GM12878 (cell line): ENCODE measurements at regions not wholly inside any gene's neighbourhood (a gene's known extent, or its start where the extent isn't known, plus 50 kb on each side); places are given as distances from the start of the nearest gene placed in this dataset.
"Not testable (repeated sequence)": the region's sequence is repeated elsewhere in the genome, so short reads cannot be mapped to it uniquely, and the experiment has no call there.

Experiments used
- ATAC-seq: fragments of 200-7000 bp; cut with Tn5 transposase; 3 replicates; pipeline ENCODE4 v1.9.1; 2020; ENCODE audit warnings: mild to moderate bottlenecking, moderate library complexity
- BruUV-seq: library from RNA; stranded (reverse); fragments of 400-500 nt; replicated peaks from 2 replicates; lab custom pipeline; 2021; lab: Mats Ljungman, UMichigan
- CTCF ChIA-PET: fragments of 300-600 bp; sonication (Branson Sonifier 250); formaldehyde crosslinking; extraction: SDS; loops from one replicate; lab custom pipeline; 2021; ENCODE audit warnings: inconsistent platforms; lab: Yijun Ruan, JAX
- POLR2A ChIA-PET: fragments of 350-600 bp; formaldehyde crosslinking; extraction: SDS; loops from one replicate; lab custom pipeline; 2021; ENCODE audit warnings: inconsistent platforms; lab: Charles Lee
- RAD21 ChIA-PET: fragments of 300-600 bp; sonication (Branson Sonifier 250); formaldehyde crosslinking; loops from one replicate; lab custom pipeline; 2023; ENCODE audit warnings: antibody characterized with exemption; ENCODE audit not compliant: unreplicated experiment; lab: Charles Lee
- SMC1A ChIA-PET: fragments of 300-600 bp; sonication (Branson Sonifier 250); formaldehyde crosslinking; loops from one replicate; lab custom pipeline; 2023; ENCODE audit not compliant: unreplicated experiment, uncharacterized antibody; lab: Charles Lee
- DNase-seq: peaks from one replicate; pipeline ENCODE4 v3.0.0-alpha.2; 2011; ENCODE audit warnings: low read depth, low spot score
- FAIRE-seq: peaks from 3 replicates; lab custom pipeline; 2011; peaks lifted over from hg19 to GRCh38; lab: Jason Lieb, UNC
- H2AFZ ChIP-seq: 2 replicates; pipeline ENCODE4 v1.6.0; 2011; ENCODE audit warnings: low read depth, low read length, control low read depth; ENCODE audit not compliant: control insufficient read depth
- H3K27ac ChIP-seq: 2 replicates; pipeline ENCODE4 v1.5.1; 2011; ENCODE audit warnings: control low read depth; ENCODE audit not compliant: control insufficient read depth, insufficient read depth
- H3K27me3 ChIP-seq, 2 experiments: replicated peaks in 1 of 2; 2 replicates each; pipeline versions ENCODE4 v1.6.0 to v1.6.1; 2011; ENCODE audit warnings: low read length in 1 of 2; ENCODE audit not compliant: control insufficient read depth in 2 of 2, insufficient read depth in 2 of 2
- H3K36me3 ChIP-seq, 2 experiments: 2 replicates each; pipeline ENCODE4 v1.5.1; 2011; ENCODE audit warnings: low read length in 1 of 2; ENCODE audit not compliant: control insufficient read depth in 2 of 2, insufficient read depth in 2 of 2
- H3K4me1 ChIP-seq: 2 replicates; pipeline ENCODE4 v1.6.1; 2011; ENCODE audit warnings: mild to moderate bottlenecking, low read length, moderate library complexity, mixed read lengths; ENCODE audit not compliant: control insufficient read depth, insufficient read depth
- H3K4me2 ChIP-seq: 2 replicates; pipeline ENCODE4 v1.6.0; 2011; ENCODE audit warnings: control low read depth; ENCODE audit not compliant: control insufficient read depth, insufficient read depth
- H3K4me3 ChIP-seq: fragments of 200-600 bp; sonication (generic); 2 replicates; pipeline ENCODE4 v1.5.1; 2016
- H3K79me2 ChIP-seq: 2 replicates; pipeline ENCODE4 v1.6.0; 2011; ENCODE audit warnings: low read length; ENCODE audit not compliant: control insufficient read depth, insufficient read depth
- H3K9ac ChIP-seq: 2 replicates; pipeline ENCODE4 v1.8.0; 2011; ENCODE audit warnings: low read length, control low read depth, mixed read lengths; ENCODE audit not compliant: control insufficient read depth, insufficient read depth
- H3K9me3 ChIP-seq: replicated peaks from 3 replicates; pipeline ENCODE4 v1.5.1; 2011; ENCODE audit warnings: mild to moderate bottlenecking, low read length; ENCODE audit not compliant: control insufficient read depth, insufficient read depth
- H4K20me1 ChIP-seq: 2 replicates; pipeline ENCODE4 v1.6.0; 2011; ENCODE audit not compliant: control insufficient read depth, insufficient read depth
- MTA2 ChIP-seq: fragments of 450-650 bp; IDR thresholded peaks from 2 replicates; pipeline ENCODE4 v1.6.1; 2016; ENCODE audit warnings: low read depth, mild to moderate bottlenecking, moderate library complexity
- SUPT20H ChIP-seq: IDR thresholded peaks from 2 replicates; pipeline ENCODE4 v1.6.1; 2011; ENCODE audit warnings: low read depth, mild to moderate bottlenecking, low read length, moderate library complexity, borderline replicate concordance; ENCODE audit not compliant: control insufficient read depth
- whole genome bisulfite sequencing: methylation state at CpG from one replicate; pipeline ENCODE4 v1.1.6; 2016; ENCODE audit warnings: low lambda C conversion rate; ENCODE audit not compliant: insufficient replicate concordance, insufficient coverage; ENCODE audit errors: missing lambda C conversion rate; 5-methylcytosine and 5-hydroxymethylcytosine counted together
- in situ Hi-C: fragments of 300-500 bp; cut with MboI; formaldehyde crosslinking; loops from 9 replicates; pipeline ENCODE4 v1.14.3; 2018; ENCODE audit warnings: mixed read lengths
- intact Hi-C: fragments of 100-400 bp; cut with micrococcal nuclease; formaldehyde crosslinking; loops from one replicate; pipeline ENCODE4 v1.14.2; 2022; ENCODE audit not compliant: unreplicated experiment

DNA sequence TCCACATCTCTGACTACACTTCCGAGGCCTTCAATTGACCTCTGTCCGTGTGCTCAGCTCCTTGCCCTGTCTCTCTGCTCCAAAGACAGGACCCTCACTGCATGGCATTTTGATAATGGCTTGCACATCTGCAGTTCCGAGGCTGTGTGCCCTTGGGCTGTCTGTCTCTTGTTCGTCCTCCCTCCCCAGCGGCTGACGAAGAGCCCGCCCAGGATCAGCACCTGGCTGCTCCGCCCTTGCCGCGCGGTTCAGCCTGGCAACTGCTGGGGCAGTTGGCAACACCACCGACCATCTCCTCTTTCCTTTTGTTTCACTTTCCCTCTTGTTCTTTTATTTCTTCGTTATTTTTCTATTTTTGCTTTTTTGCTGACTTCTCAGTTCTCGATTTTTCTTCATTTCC lies 270.4 kb downstream of the TEX29 start:
- no peak for DNase-seq
- WGBS: 43% methylated on average over 14 of the region's 14 CpGs
- H3K4me1 ChIP-seq: no peaks in the 10 kb centered on the region

GRCh38 chr13:111593490-111593889 lies 273.0 kb downstream of the TEX29 start:
- H3K27me3 ChIP-seq, H3K79me2 ChIP-seq, ATAC-seq, H3K36me3 ChIP-seq, H3K4me3 ChIP-seq, H3K4me2 ChIP-seq, SMC1A ChIA-PET, CTCF ChIA-PET, H2AFZ ChIP-seq, H4K20me1 ChIP-seq, RAD21 ChIA-PET, DNase-seq, in situ Hi-C loops, intact Hi-C loops, H3K9me3 ChIP-seq, H3K9ac ChIP-seq, FAIRE-seq, BruUV-seq, H3K4me1 ChIP-seq, POLR2A ChIA-PET, H3K27ac ChIP-seq: not testable (repeated sequence)
- 48% methylated on average over 4 of the region's 4 CpGs for WGBS

More for the DNA sequence above, 270.4 kb downstream of the TEX29 start:
- no peak overlapping the region for H3K4me3 ChIP-seq
- TF ChIP-seq SUPT20H: no peak
- TF ChIP-seq MTA2: no peak
- no peaks in the 10 kb centered on the region for H3K36me3 ChIP-seq
- no peak overlapping the region for H3K4me2 ChIP-seq
- intact Hi-C loops: no loop called here
- H4K20me1 ChIP-seq: no peaks in the 10 kb centered on the region
- ChIA-PET POLR2A (no interaction called here), RAD21 (no interaction called here), CTCF (no interaction called here), SMC1A (no interaction called here)
- no peaks in the 10 kb centered on the region for H3K27me3 ChIP-seq
- H3K27ac ChIP-seq: no peak overlapping the region
- no peaks in the 10 kb centered on the region; the same call in 2 of the 3 replicates for H3K9me3 ChIP-seq
- no peak for ATAC-seq
- in situ Hi-C loops: no loop called here
- H3K79me2 ChIP-seq: no peaks in the 10 kb centered on the region
- H3K9ac ChIP-seq: no peak overlapping the region
- FAIRE-seq: no peak
- BruUV-seq: no TSS peak
- no peak overlapping the region for H2AFZ ChIP-seq
